Stomach smooth muscle (tissue), 2 donors: ENCODE measurements at regions not wholly inside any gene's neighbourhood (a gene's known extent, or its start where the extent isn't known, plus 50 kb on each side); places are given as distances from the start of the nearest gene placed in this dataset.

Experiments
- H3K27ac ChIP-seq: one replicate; pipeline ENCODE4 v1.7.0; 2013; ENCODE audit warnings: mild to moderate bottlenecking, low read length, inconsistent platforms
- H3K27me3 ChIP-seq, 2 donors: one replicate each; pipeline ENCODE4 v1.7.0; 2013; ENCODE audit warnings: low read length in 2 of 2; ENCODE audit not compliant: insufficient read depth in 2 of 2, control insufficient read depth in 1 of 2
- H3K36me3 ChIP-seq, 2 donors: one replicate each; pipeline ENCODE4 v1.7.0; 2013; ENCODE audit warnings: low read length in 2 of 2; ENCODE audit not compliant: control insufficient read depth in 2 of 2, insufficient read depth in 2 of 2
- H3K4me1 ChIP-seq: one replicate; pipeline ENCODE4 v1.7.0; 2013; ENCODE audit warnings: low read length; ENCODE audit not compliant: control insufficient read depth, insufficient read depth
- H3K4me3 ChIP-seq, 2 donors: one replicate each; pipeline ENCODE4 v1.7.0; 2013; ENCODE audit warnings: low read length in 2 of 2
- H3K9ac ChIP-seq, 2 donors: one replicate each; pipeline ENCODE4 v1.7.0; 2013; ENCODE audit warnings: low read length in 2 of 2, mild to moderate bottlenecking in 1 of 2
- H3K9me3 ChIP-seq, 2 donors: one replicate each; pipeline ENCODE4 v1.7.0; 2013; ENCODE audit warnings: low read length in 2 of 2; ENCODE audit not compliant: control insufficient read depth in 2 of 2
- donor health status: healthy.
- donor health status: Pancreatic carcinoma.

DNA sequence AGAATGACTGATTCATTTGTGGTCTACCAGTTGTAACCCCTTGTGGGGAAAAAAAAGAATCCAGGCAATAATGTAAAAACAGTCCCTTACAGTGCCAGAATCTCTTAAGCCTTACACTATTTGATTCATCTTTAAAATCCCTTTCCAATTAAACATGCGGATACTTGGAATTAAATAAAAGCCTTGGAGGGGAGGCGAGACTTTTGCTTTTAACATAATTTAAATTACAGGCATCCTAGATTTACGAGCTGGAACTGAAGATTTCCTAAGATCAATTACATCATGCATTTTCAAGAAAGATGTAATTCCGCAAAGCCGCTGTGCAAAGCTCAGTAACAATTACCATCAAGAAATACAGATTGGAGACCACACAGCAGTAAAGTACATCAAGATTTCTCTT, 370.2 kb downstream of the MTRR start:
- Histone ChIP-seq H3K27me3 (no peaks in the 10 kb centered on the region), H3K9me3 (peaks cover 0 to 3% of the 10 kb centered on the region in 2 donors), H3K4me1 (no peaks in the 10 kb centered on the region), H3K27ac (no peak overlapping the region), H3K36me3 (no peaks in the 10 kb centered on the region), H3K9ac (no peak overlapping the region), H3K4me3 (no peak overlapping the region)

DNA sequence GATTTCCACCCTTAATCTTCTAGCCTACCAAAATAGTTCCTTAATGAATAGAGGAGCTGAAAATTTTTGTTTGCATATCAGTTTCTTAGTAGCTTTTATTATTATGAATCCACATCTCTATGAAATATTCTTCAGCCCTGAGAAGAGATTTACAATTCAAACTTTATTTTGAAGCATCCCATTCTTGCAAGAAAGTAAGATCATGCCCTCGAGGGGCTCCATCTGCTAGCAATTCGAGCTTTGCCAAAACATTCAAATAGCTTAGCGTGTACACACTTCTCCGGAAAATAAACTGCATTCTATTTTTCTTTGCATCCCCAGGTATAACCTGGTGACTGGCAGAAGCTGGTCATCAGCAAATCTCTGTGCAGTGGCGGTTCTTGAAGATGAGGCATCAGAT, 370.7 kb downstream of the MTRR start:
- Histone ChIP-seq H3K27me3 (no peaks in the 10 kb centered on the region), H3K9ac (no peak overlapping the region), H3K36me3 (no peaks in the 10 kb centered on the region), H3K4me1 (no peaks in the 10 kb centered on the region), H3K27ac (no peak overlapping the region), H3K4me3 (no peak overlapping the region), H3K9me3 (peaks cover 0 to 3% of the 10 kb centered on the region in 2 donors)

DNA sequence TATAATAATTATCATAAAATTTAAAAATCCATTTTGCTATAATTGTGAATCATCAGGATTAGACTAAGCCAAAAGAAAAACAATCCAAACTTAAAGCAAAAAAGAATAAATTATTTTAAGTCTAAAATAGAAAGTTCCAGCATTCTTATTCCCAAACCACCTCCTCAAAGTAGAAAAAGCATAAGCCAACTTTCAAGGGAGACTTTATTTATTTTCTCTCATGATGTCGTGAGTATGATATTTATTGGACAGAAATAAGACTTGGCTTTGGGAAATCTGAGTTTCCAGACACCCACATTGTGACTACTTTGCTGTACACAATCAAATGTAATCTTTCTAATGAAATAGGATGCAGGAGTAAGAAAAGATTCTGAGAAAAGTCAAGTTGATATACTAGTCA, 372.1 kb downstream of the MTRR start:
- H3K27ac ChIP-seq, result no peak overlapping the region
- no peak overlapping the region for H3K9ac ChIP-seq
- H3K36me3 ChIP-seq, result no peaks in the 10 kb centered on the region
- peaks cover 0 to 3% of the 10 kb centered on the region in 2 donors for H3K9me3 ChIP-seq
- no peak overlapping the region for H3K4me3 ChIP-seq
- H3K27me3 ChIP-seq, result no peaks in the 10 kb centered on the region
- H3K4me1 ChIP-seq, result no peaks in the 10 kb centered on the region

DNA sequence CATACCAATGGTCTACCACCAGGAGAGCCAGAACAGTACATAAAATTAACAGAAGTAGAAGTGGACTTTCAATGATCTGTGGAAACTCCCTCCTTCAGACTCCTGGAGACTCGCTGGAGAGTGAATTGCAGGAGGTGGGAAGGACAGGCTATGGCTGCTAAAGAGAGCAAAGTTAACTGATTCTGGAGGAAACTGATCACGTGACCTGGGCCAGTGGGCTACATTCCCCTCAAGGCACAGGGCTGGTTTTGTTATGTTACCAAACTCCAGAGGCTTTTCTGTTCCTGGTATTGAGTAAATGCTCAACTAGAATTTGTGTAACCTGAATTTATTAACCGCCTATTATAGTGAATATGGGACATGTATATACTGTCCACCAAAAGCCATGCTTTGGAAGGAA, 372.6 kb downstream of the MTRR start:
- Histone ChIP-seq H3K4me3 (no peak overlapping the region), H3K36me3 (no peaks in the 10 kb centered on the region), H3K4me1 (no peaks in the 10 kb centered on the region), H3K9ac (no peak overlapping the region), H3K27ac (no peak overlapping the region), H3K9me3 (peaks cover 0 to 3% of the 10 kb centered on the region in 2 donors), H3K27me3 (no peaks in the 10 kb centered on the region)

DNA sequence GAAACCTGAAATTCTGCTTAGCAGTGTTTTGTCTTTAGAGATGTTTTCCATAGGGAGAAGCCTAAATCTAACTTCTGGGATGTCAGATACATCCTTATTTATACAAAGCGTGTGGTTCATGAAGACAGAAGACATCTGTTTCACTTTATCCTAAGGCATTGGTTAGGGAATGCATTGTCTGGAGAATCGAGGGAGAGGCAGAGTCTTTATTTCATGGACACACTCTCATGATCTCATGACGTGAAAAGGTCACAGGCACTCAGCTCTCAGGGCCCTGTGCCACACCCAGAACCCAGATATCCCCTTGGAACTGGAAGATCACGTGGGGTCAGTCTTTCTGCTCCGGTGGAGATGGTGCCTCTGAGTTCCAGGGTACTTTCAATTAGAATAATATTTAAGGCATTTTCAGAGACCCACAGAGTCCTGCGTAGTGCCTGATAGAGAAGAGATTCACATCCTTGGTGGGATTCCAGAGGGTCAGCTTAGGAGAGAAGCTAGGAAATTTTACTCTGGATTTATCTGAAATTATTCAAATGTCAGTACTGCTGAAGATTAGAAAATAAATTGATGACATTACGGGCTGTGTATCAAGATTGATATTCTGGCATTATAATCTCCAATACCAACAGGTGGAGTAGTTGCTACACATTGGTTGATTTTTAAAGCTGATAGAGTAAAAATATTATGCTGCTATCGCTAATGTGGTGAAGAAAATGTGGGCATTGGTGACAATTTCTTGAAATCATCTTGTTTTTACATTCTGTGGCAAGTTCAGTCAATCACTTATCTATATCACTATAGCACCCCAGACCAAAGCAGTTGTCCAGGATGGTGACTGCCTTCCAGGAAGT, 378.3 kb downstream of the MTRR start:
- Histone ChIP-seq H3K9me3 (peaks cover 0 to 3% of the 10 kb centered on the region in 2 donors), H3K4me3 (no peak overlapping the region), H3K27me3 (no peaks in the 10 kb centered on the region), H3K4me1 (no peaks in the 10 kb centered on the region), H3K9ac (no peak overlapping the region), H3K36me3 (no peaks in the 10 kb centered on the region), H3K27ac (no peak overlapping the region)

DNA sequence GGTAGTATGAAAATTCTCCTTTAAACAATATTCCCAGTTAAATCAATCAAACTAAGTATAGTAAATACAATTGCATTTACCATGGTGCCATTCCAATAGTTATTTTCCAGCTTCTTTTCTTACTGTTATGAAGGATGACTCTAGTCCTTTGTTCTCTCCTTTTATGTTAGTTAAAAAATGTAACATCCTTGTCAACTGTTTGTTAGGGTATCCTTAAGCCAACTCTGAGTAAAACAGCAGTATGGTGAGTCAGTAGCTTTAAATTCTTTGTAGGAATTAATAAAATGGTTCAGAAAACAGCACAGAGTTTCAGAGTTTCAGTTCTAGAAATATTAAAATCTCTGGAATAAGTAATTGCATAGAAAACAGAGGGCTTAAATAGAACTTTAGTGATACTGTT, 384.4 kb downstream of the MTRR start:
- Histone ChIP-seq H3K27ac (no peak overlapping the region), H3K4me3 (no peak overlapping the region), H3K27me3 (no peaks in the 10 kb centered on the region), H3K36me3 (no peaks in the 10 kb centered on the region), H3K4me1 (no peaks in the 10 kb centered on the region), H3K9me3 (no peaks in the 10 kb centered on the region), H3K9ac (no peak overlapping the region)

DNA sequence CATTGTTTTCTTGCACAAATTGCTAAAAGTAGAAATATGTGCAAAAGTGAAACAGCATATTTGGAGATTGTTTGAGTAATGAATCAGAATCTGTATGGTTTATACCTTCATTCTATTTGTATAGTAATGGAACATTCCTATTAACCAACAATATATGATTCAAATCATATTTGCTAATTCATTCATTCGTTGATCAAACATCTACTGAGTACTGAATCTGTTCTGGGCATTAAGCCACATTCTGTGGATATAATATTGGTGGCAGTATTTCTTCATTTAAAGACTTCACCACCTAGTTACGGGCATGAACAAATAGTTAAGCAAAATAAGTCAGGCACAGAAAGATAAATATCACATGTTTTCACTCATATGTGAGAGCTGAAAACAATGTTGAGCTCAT, 385.7 kb downstream of the MTRR start:
- no peak overlapping the region for H3K9ac ChIP-seq

DNA sequence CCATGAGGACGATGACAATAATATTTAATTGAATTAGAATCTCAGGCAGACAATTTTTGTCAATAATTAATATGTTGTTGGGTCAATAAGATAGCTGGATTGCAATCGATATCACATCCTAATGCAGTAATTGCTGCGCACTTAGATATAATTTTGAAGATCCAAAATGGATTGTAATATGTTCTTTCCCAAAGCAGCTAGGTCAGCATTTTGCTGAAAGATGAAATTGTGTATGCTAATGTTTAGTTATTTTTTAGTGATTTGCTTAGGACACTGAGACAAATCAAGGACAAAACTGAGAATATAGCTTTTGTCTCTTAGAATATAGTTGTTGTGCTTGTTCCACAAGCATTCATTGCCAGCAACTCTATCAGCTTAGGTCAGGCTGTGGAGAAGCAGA, 389.9 kb downstream of the MTRR start:
- Histone ChIP-seq H3K4me3 (no peak overlapping the region), H3K27me3 (no peaks in the 10 kb centered on the region), H3K36me3 (no peaks in the 10 kb centered on the region), H3K9ac (no peak overlapping the region), H3K27ac (no peak overlapping the region), H3K4me1 (no peaks in the 10 kb centered on the region), H3K9me3 (no peaks in the 10 kb centered on the region)

More for the DNA sequence above, 385.7 kb downstream of the MTRR start:
- no peaks in the 10 kb centered on the region for H3K4me1 ChIP-seq
- no peaks in the 10 kb centered on the region for H3K9me3 ChIP-seq
- no peaks in the 10 kb centered on the region for H3K36me3 ChIP-seq
- H3K4me3 ChIP-seq, result no peak overlapping the region
- no peak overlapping the region for H3K27ac ChIP-seq
- no peaks in the 10 kb centered on the region for H3K27me3 ChIP-seq

DNA sequence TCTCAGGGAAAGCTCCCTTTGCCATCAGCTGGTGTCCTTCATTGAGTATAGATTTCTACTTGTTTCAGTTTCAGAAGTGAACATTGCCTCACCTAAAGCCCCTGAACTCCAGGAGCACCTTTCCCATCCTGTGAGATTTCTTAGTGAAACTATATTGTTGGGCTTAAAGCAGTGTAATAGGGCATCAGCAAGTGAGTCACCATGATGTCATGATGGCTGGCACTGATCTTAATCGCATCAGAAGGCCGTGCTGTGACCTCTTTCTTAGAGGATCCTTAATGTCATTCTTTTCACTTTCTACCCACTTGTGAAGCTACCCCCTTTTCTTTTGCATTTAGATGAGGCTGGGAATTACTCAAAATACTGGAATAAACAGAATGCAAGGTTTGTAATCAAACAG, 401.3 kb downstream of the MTRR start:
- H3K27ac ChIP-seq, result no peak overlapping the region
- H3K4me3 ChIP-seq, result no peak overlapping the region
- no peaks in the 10 kb centered on the region for H3K27me3 ChIP-seq
- H3K9ac ChIP-seq, result no peak overlapping the region
- H3K9me3 ChIP-seq, result peaks cover 0 to 4% of the 10 kb centered on the region in 2 donors
- no peaks in the 10 kb centered on the region for H3K36me3 ChIP-seq
- H3K4me1 ChIP-seq, result no peaks in the 10 kb centered on the region

DNA sequence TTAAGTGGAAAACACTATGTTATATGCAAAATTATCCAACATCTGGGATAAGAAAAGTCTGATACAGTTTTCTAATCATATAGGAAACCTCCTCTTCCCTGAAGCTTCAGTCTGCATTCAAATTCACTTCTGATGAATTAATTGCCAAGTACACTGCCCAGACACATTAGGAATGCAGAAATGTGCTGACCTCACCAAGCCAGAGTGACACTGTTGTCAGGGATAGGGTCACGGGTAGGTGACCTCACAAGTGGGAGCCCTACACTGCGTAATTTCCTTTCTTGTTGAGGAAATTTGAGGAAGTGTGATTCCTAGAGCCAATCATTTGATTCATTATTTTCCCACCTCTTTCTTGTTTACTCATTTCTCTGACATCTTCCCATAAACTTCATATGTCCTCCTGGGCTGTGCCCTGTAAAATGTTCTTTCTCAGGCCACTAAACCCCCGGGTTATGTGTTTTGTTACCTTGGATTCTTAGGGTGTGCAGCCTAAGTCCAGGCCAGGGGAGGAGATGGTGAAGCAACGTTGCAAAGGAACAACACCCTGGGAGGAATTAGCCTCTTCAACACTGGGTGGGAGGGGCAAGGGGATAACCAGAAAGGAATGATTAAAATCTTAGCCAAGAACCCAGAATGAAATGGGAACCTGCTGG, 411.9 kb downstream of the MTRR start:
- H3K36me3 ChIP-seq, result no peaks in the 10 kb centered on the region
- H3K4me3 ChIP-seq, result no peak overlapping the region
- no peaks in the 10 kb centered on the region for H3K4me1 ChIP-seq
- no peak overlapping the region for H3K9ac ChIP-seq
- no peak overlapping the region for H3K27ac ChIP-seq
- peaks cover 0 to 1% of the 10 kb centered on the region in 2 donors for H3K9me3 ChIP-seq
- H3K27me3 ChIP-seq, result no peaks in the 10 kb centered on the region

DNA sequence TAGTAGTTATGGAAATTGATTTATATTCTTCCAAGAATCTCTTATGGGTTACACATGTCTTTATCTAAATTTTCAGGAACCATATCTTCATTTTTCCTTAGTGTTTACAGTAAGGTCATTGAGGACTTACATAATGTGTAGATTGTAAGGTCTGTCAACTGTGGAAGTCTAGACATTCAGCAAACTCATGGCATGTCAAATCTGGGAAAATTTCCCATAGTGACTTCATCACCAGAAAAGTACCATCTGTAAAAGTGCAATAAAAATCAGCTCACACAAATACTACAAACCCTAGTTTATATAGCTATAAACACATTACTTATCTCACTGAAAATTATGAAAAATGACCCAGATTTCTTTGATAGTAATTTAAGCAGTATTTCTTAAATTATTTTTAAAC, 419.4 kb downstream of the MTRR start:
- H3K27ac ChIP-seq, result no peak overlapping the region
- H3K9ac ChIP-seq, result no peak overlapping the region
- no peak overlapping the region for H3K4me3 ChIP-seq
- H3K36me3 ChIP-seq, result no peaks in the 10 kb centered on the region
- no peaks in the 10 kb centered on the region for H3K27me3 ChIP-seq
- H3K4me1 ChIP-seq, result no peaks in the 10 kb centered on the region
- H3K9me3 ChIP-seq, result no peaks in the 10 kb centered on the region
